GM19328 (cell line): ENCODE measurements at regions not wholly inside any gene's neighbourhood (a gene's known extent, or its start where the extent isn't known, plus 50 kb on each side); places are given as distances from the start of the nearest gene placed in this dataset.

Experiments
- ATAC-seq: cut with Tn5 transposase; IDR thresholded peaks from one replicate; pipeline ENCODE4 v1.9.1; 2021; ENCODE audit warnings: mild to moderate bottlenecking, moderate library complexity; ENCODE audit not compliant: unreplicated experiment

DNA sequence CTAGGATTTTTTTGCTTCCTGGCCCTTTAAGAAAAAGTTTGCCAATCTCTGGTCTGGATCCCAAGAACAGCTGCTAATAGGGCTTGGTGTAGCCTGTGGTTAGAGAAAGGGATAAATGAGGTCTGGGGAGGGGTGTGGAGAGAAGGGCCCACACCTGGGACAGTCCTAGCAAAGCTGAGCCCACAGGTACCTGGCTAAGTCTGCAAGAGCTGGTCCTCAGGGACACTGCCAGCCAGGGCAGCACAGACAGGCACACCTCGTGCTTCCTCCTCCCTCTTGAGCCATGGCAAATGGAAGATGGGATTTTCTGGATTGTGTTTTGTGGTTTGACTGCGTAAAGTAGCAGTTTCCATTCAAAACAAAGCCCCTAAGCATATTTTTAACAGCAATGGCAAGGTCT is 217.5 kb downstream of the SOX9 start:
- no peak for ATAC-seq

DNA sequence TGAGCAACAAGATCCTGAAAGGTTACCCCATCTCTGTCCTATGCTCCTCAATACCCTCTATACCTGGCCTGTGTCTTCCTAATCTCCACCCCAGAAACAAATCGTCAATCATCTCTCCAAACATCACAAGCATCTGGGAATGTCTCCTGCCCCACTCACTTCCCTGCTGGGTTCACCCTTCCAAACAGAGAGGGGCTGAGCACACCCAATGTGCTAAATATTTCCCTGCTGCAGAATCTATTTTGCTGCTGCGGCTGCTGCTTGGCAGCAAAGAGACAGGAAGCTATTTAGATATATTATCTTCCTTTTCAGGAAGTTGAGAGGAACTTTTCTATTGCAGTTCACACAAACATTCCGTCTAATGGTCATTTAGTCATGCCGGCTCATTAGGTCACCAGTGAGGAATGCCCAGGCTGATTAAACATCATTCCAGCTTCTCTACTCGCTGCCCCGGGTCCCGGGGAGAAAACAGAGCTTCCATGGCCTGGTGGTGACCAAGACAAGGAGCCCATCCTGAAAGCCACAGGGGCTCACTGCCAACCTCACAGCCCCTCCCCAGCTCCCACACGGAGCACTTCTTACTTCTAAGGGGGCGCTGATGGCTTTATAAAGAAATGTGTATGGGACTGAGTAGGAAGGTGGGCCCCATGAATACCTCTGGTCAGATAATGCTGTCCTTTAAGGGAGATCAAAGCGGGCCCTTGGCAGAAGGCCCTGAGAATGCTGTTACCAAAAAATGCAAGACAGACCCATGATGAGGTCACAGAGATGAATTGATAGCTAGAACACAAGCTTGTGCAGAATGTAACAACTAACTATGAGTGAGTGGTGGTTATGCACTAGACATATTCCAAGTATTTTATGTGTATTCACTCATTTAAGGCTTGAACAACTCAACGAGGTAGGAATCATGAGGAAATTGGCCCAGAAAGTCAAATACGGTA is 218.3 kb downstream of the SOX9 start:
- ATAC-seq = no peak

DNA sequence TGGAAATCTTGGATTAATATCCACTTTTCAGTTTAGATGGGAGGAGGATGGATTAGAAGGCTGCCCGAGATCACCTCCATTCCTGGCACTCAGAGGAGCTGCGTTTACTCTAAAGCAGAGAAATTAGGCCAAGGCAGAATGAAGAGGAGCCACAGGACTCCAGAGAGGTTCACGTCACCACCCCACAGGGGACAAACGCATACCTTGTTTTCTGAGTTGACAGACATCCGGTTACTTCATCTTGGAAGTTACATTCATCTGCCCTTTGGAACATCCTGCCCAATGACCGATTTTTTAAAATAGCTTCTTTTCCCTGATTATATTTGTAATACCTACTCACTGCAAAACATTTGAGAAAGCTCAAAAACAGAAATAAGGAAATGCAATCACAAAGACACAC is 220.0 kb downstream of the SOX9 start:
- no peak for ATAC-seq

DNA sequence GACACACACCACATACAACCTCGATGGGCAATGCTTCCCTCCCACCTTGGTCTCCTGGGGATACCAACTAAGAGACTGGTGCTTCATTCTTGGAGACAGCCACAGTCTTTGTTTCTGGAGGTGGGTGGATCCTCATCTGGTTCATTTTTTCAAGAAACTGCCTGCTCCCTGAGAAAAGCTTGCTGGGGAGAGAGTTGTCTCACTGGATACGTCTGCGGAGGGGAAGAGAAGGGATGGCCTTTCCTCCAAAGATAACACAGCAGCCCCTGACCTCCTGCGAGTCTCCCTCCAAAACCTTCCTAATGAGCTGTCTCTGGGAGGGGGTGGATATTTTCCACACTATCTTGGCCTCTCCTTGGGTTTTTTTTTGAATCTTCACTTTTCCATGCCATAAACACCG is 221.2 kb downstream of the SOX9 start:
- ATAC-seq = no peak

DNA sequence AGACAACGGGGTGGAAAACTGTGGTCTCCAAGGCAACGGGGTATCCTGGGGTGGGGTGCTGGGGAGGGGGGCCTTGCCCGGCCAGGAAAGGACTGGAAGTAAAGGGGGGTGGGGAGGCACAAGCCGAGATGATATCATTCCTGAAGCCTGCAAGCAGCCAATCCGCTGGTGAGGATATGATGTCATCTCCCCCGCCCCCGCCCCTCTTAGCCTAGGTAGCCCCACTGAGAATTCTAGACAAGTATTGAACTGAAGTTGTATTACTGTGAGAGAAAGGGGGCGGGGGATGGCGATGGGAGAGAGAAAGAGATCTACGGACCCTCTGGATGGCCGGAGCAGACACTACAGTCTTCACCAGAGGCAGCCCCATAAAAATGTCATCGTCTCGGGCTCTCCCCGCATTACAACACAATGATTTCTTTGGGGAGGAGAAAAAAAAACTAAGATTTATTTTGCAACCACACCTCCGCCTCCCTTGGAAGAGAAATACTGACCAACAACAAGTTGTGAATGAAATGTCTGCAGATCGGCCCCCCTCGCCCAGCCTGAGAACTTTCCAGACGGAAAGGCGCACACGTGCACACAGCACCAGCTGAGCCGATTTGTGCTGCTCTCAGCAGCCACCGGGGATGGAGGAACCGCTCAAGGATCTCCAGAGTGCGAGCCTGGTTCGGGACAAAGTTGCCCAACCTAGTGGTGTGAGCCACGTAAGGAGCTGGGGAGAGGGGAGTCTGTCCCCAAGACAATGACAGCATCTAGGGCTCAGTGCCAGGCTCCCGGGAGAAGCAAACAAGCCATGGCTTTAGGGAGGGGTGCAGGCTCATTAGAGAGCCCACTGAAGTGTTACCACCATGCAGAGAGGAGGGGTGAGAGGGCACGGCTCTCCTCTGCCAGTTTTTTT is 222.1 kb downstream of the SOX9 start:
- ATAC-seq = no peak

DNA sequence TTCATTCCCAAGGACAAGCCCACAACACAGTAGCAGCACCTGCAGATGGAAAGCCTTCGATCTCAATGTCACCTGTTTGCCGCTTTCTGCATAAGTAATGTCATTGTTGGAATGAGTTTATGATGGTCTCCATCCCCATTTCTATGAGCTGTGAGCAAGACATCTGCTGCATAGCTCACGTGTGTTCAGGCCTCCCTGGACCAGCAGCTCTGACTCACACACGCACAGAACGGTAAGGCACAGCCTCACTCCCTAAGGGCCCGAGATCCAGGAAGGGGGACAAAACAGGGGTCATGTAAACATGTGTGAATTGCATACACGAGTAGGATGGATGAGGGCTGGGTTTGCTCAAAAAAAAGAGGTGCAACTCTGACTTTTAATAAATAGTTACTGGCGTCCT is 223.1 kb downstream of the SOX9 start:
- no peak for ATAC-seq

DNA sequence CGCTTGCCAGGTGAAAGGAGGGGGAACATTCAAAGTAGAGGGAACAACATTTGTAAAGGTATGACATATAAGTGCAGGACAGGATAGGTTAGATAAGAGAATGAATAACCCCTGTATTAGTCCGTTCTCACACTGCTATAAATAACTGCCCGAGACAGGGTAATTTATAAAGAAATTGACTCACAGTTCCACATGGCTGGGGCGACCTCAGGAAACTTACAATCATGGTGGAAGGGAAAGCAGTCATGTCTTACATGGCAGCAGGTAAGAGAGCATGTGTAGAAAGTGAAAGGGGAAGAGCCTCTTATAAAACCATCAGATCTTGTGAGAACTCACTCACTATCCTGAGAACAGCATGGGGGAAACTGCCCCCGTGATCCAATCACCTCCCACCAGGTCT is 223.8 kb downstream of the SOX9 start:
- no peak for ATAC-seq

DNA sequence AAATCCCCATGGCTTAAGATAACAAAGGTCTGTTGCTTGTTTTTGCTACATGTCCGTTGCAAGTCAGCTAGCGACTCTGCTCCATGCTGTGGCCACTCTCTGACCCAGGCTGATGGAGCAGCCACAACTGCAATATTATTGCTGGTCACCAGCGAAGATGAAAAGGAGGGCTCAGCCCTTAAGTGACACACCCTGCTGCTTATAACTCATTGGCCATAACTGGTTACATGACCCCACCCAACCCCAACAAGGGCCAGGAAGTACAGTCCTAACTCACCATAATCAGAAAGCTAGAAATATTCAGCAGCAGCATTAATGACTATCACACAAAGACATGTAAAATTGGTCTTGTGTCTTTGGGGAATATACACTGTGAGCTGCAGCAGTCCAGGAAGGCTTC is 224.3 kb downstream of the SOX9 start:
- no peak for ATAC-seq

DNA sequence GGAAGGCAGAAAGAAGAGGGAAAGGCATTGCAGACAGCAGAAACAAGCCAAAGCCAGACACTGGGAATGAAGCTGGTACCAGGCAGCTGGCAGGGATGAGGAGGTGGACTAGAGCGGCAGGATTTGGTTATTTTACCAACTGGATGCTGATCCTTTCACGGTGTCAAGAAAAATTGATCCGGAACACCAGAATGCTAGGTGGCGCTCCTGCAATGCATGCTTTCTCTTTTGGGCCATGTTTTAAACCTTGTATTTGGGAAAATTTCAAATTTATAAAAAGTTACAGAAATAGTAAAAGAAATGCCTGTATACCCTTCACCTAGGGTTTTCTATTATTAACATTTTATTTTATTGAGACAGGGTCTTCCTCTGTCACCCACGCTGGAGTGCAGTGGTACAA is 224.7 kb downstream of the SOX9 start:
- no peak for ATAC-seq

DNA sequence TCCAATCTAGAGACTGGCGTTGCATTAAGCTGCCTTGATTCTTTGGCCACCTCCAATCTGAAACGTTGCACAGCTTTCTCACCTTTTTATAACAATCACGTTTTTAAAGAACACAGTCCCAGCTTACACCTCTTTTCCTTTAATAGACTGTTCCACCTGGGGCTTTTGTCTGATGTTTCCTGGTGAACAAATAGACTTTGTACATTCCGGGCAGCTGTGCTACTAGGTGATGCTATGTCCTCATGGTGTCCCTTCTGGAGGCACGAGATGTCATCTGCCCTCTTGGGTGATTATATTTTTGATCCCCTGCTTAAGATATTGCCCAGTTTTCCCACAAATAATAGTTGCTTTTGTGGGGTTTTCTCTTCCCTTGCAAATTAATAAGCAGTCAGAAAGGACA is 225.5 kb downstream of the SOX9 start:
- no peak for ATAC-seq

DNA sequence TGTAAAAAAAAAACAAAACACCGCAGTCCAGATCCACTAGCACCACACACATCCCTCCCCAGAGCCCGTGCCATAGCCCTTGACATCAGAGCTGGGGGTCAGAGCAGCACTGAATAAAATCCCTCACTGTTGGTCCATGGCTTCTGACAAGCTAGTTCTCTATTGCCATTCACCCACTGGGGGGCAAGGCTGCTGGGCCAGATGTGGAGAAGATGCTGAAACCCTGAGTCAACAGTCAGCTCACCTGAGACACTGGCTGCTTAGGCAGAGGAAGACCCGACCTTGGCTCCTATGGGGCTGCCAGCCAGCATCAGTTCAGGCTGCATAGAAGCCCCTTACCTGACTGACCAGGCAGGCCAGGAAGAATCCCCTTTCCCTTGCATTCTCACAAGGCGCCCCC is 228.2 kb downstream of the SOX9 start:
- ATAC-seq = no peak

DNA sequence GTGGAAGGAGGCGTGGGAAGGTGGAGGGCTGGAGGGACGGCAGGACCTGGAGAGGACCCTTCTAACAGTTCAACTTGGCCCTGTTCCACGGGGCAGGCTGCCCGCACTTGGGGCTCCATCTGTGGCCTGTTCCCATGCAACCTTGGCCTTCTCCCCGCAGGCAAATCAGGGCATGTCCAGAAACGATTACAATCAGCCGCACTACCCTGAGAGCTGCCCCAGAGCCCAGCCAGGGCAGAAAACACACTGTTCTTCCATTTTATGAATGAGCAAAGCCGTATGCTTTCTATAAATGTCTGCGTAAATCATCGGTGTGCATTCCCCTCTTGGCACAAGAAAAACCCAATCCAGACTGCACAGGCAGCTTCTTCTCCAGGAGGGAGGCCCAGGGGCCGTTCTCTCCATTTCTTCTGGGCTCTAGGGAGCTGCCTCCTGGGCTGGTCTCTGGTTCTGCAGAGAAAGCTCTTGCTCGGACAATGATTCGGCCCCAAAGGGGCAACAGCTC is 228.7 kb downstream of the SOX9 start:
- no peak for ATAC-seq

DNA sequence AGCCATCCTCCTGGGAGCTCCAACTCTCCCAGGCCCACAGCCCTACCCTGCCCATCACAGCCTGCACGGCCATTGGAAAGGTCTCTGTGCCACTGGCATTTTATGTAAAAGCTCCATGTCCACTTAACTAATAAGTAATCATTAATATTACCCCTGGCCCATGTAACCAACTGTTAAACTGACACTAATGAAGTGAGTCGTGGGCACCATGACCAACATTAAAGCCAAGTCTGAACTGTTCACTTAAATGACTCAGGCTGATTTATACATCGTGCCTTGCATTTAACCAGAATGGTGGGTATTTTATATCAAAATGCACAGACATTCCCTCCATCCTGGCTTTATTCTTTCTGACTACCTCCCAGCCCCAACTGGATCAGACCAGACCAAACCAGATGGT is 229.3 kb downstream of the SOX9 start:
- ATAC-seq = no peak

DNA sequence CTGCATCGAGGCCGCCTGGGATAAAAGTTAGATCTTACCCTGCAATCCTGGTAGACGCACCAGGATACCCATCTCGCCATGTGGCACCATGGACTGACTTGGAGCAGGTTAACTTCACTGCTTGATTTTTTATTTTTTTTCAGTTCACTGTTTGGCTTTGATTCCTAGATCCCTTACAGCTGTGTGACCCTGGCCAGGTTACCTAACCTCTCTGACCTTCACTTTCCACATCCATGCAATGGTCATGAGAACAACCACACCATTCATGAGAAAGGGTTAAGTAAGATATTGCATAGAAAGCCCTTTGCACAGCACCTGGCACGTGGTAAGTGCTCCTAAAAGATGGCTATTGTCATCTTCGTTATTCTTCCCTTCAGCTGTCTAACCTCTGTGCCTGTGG is 230.5 kb downstream of the SOX9 start:
- no peak for ATAC-seq

DNA sequence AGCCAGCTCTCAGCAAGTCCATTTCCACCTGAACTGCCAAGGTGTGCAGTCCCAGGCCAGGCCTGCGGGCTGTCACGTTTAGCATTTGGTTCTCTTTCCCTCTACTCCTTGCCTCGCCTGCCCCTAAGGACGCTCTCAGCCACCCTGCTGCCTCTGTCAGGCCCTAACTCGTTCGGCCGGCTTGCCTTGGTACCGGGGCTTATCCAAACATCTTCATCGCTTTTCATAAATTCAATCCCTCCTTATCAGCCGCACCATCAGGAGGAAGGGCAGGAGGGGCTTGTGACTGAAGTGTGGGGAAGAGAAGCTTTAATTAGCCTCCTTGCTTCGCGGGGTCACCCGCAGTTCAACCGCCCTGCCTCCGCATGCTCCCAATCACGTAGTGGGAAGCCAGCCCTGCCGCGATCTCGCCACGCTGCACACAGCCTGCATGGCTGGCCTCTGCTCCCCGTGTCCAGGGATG is 231.1 kb downstream of the SOX9 start:
- ATAC-seq = no peak

DNA sequence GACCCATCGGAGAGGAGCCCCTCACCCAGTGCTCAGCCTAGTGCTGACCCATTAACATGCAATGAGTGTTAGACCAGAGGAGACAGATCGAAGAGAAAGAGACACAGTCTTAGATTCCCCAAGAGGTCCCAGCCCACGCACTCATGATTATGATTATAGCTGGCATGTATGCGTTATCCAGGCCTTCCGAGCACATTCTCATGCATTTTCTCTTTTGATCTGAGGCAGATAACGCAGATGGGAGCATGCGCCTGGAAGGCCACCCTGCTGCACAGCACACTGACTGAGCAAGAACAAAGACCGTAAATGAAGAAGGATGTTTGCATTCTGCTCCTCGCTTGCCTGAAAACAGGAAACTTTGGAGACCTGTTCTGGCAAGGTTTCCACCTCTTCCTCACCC is 232.7 kb downstream of the SOX9 start:
- ATAC-seq = no peak

DNA sequence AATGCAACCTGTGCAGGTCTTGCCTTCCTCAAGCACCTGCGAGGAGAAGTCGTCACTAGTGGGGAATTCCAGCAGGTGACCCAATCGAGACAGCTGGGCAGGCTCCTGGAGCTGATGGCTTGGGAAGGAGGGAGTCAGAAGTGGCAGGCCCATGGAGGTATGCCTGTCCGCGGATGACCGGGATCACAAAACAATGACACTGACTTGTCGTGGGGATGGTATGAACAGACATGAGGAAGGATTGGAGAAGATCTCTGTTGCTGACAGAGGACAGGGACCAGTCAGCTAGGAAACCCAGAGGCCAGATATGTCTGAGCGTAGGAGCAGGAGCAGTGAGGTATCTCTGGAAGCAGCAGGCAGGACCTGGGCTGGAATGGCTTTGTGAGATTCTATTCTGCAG is 233.3 kb downstream of the SOX9 start:
- no peak for ATAC-seq

DNA sequence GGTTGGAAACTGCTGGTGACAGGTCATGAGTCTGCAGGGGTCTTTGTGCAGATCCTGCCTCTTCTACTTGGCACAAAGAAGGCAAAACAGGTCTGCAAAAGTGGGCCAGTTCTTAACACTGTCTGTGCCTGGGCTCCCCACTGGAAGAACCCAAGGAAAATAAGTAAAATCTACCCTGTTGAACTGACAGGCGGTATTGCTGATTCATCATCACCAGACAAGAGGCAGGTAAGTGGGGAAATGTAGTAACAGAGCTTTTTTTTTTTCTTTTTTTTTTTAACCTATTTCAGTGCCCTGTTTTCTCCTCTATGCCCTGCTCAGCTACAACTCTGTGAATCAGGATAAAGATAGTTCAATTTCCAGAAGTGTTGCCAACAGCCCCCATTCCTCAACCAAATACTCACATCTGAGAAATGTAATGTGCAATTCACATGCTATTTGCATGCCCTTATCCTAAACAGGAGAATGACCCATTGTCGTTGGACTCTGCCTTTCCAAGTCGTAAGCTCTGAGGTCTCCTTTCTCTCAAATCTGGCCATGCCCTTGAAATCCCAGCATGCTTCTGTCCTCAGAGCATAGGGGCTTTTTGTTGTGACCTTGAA is 237.0 kb downstream of the SOX9 start:
- ATAC-seq = no peak

DNA sequence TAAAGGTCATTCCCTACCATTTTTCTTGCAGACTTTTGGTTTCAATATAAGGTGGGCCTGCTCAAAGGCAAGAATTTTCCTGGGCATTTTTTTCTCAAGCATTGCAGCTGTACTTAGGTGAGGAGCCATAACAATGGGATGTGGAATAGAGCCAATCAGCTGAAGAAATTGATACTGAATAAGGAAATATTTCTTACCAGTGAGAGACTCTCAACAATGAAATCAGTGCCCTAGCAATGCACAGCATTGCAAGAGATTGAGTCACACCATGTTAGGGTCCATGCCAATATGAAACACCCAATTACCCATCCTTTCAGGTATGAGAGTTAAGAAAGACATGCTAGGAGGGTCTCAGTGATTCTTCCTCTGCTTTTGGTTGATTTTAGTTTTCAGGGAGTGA is 237.6 kb downstream of the SOX9 start:
- no peak for ATAC-seq

DNA sequence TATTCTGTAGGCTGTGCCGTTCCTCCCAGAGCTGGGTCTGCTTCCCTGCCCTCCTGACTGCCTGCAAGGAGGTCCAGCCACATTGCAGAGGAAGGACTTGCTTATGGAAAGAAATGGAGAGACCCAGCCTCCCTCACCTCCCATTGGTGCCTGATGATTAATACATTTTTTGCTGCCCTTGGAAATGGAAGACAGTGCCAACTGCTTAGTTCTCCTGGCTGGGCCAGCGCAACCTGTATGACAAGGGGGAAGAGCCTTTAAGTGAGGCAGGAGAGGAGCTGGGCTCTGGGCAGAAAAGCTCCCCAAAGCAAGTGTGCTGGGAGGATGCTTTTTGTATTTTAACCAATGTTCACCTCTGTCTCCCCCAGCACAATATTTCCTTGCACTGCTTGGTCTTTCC is 238.5 kb downstream of the SOX9 start:
- no peak for ATAC-seq

DNA sequence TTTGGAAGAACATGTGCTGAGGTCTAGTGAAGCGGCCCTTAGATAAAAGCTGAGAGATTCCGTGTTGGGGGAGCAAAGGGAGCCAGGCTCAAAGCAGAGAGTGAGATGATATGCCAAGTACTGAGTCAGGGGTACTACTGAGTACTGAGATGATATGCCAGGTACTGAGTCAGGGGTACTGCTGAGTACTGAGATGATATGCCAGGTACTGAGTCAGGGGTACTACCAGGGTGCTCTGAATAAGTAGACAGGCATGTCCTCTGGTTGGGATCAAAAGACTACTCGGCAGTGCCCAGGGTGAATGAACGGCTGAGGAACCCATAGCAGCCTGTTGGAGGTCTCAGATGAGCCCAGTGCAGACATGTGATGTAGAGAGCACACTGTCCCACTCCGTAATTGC is 239.0 kb downstream of the SOX9 start:
- ATAC-seq = no peak
